OCI-LY7 (cell line): ENCODE measurements at regions not wholly inside any gene's neighbourhood (a gene's known extent, or its start where the extent isn't known, plus 50 kb on each side); places are given as distances from the start of the nearest gene placed in this dataset.

Source experiments
- CTCF ChIP-seq: fragments of 200-600 bp; sonication (generic); conservative IDR thresholded peaks from 2 replicates; pipeline ENCODE4 v1.5.1; 2014; ENCODE audit warnings: mild to moderate bottlenecking, antibody characterized with exemption, low read length, moderate library complexity, mixed read lengths
- EZH2phosphoT487 ChIP-seq: fragments of 200-600 bp; sonication (generic); IDR thresholded peaks from 2 replicates; pipeline ENCODE4 v1.6.1; 2018; ENCODE audit warnings: low read depth, borderline replicate concordance, mild to moderate bottlenecking, mixed run types, antibody characterized with exemption, low read length, moderate library complexity, mixed read lengths

DNA sequence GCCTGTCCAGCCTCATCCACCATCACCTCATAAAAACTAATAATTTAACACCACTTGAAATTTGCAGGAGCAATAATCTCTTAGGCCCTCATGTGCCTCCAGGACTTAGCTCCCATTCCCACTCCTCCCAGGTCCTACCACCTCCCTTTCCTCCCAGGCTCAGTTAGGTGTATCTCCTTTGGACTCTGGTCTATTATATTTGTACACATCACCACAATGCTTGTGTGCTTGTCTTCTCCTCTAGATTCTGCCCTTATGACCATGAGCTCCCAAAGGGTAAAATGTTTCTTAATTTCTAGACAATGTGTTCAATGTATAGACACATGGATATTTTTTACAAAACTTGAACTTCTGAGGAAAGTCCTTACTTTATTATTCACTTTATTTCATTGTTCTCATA is 182.0 kb upstream of the ZC3H15 start:
- TF ChIP-seq CTCF, result no peak
- no peak for TF ChIP-seq EZH2phosphoT487
